Activated CD4-positive, alpha-beta T cell treated with anti-CD3 and anti-CD28 coated beads, Interleukin-2, amount 10 ng/mL, durations not matched to agents 7 days and 5 days (primary cell): ENCODE measurements at regions not wholly inside any gene's neighbourhood (a gene's known extent, or its start where the extent isn't known, plus 50 kb on each side); places are given as distances from the start of the nearest gene placed in this dataset.

ENCODE experiments used
- CTCF ChIA-PET: fragments of 350-600 bp; sonication (Branson Sonifier 250); formaldehyde crosslinking; loops from one replicate; lab custom pipeline; 2021; ENCODE audit warnings: antibody characterized with exemption; lab: Charles Lee
- POLR2A ChIA-PET: fragments of 350-600 bp; sonication (Branson Sonifier 250); formaldehyde crosslinking; loops from one replicate; lab custom pipeline; 2021; ENCODE audit warnings: antibody characterized with exemption; lab: Charles Lee
- DNase-seq: peaks from one replicate; pipeline ENCODE4 v3.0.0-alpha.2; 2020
- H3K27ac Mint-ChIP-seq: one replicate; pipeline ENCODE4 v1.8.0; 2021; ENCODE audit warnings: mild to moderate bottlenecking, moderate library complexity, mixed read lengths
- H3K27me3 Mint-ChIP-seq: one replicate; pipeline ENCODE4 v1.8.0; 2021; ENCODE audit warnings: mixed read lengths
- H3K36me3 Mint-ChIP-seq: one replicate; pipeline ENCODE4 v1.8.0; 2021; ENCODE audit warnings: low read depth, mixed read lengths
- H3K4me1 Mint-ChIP-seq: one replicate; pipeline ENCODE4 v1.8.0; 2021; ENCODE audit warnings: mixed read lengths
- H3K4me3 Mint-ChIP-seq: one replicate; pipeline ENCODE4 v1.8.0; 2021; ENCODE audit warnings: mild to moderate bottlenecking, moderate library complexity, mixed read lengths
- H3K9me3 Mint-ChIP-seq: one replicate; pipeline ENCODE4 v1.8.0; 2021; ENCODE audit warnings: mixed read lengths

- no peaks in the 10 kb centered on the region for H3K9me3 Mint-ChIP-seq
- H3K27ac Mint-ChIP-seq, result no peak overlapping the region
- H3K27me3 Mint-ChIP-seq, result peaks cover 5% of the 10 kb centered on the region
- CTCF ChIA-PET, result no interaction called here
- no peaks in the 10 kb centered on the region for H3K4me1 Mint-ChIP-seq
- no peaks in the 10 kb centered on the region for H3K36me3 Mint-ChIP-seq
- POLR2A ChIA-PET, result no interaction called here
- H3K4me3 Mint-ChIP-seq, result no peak overlapping the region
- no peak for DNase-seq
Measured at GRCh38 chr10:27619329-27619728, 115.2 kb downstream of the RAB18 start.

GRCh38 chr10:27620430-27621397 lies 116.6 kb downstream of the RAB18 start:
- CTCF ChIA-PET, result no interaction called here
- H3K27ac Mint-ChIP-seq, result no peak overlapping the region
- H3K9me3 Mint-ChIP-seq, result no peaks in the 10 kb centered on the region
- H3K4me3 Mint-ChIP-seq, result no peak overlapping the region
- peaks cover 5% of the 10 kb centered on the region for H3K27me3 Mint-ChIP-seq
- POLR2A ChIA-PET, result no interaction called here
- no peaks in the 10 kb centered on the region for H3K4me1 Mint-ChIP-seq
- DNase-seq, result no peak
- no peaks in the 10 kb centered on the region for H3K36me3 Mint-ChIP-seq

DNA sequence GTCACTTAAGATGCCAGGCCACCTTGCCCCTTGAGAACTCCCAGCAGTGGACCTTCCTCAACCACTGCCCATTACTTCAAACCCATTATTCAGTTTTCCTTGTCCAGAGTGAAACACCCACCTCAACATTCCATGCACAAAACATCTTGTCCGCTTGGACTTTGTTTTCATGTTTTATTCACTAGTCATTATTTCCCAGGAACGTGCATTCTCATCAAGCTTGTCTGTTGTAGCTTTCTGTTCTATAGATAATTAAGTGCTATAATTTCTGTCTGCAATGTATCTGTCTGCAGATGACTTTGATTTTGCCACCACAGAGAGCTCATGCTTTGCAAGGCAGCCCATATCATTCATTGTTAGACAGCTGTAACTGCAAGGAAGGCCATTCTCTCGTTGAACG lies 117.4 kb downstream of the RAB18 start:
- Mint-ChIP-seq H3K4me1 (no peaks in the 10 kb centered on the region), H3K27me3 (peaks cover 5% of the 10 kb centered on the region), H3K4me3 (no peak overlapping the region), H3K36me3 (no peaks in the 10 kb centered on the region), H3K27ac (no peak overlapping the region), H3K9me3 (no peaks in the 10 kb centered on the region)
- POLR2A ChIA-PET, result no interaction called here
- CTCF ChIA-PET, result no interaction called here
- no peak for DNase-seq

DNA sequence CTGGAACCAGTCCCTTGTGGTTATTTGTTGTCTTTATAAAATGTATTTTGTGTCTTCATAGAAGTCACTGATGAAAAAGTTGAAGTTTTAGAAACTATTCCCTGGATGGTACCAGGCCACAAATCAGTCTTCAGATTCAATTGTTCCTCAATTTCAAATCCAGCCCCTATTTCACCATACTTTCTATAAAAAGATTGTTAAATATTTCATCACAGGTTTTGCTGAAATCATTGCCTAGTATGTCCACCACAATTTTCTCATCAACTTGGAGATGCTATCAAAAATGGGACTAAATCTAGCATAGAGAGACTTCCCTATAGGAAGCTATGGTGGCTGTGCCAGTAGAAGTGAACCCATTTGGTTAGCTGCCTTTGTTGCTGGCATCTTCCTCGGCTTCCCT lies 118.5 kb downstream of the RAB18 start:
- no peaks in the 10 kb centered on the region for H3K36me3 Mint-ChIP-seq
- no peaks in the 10 kb centered on the region for H3K4me1 Mint-ChIP-seq
- POLR2A ChIA-PET, result no interaction called here
- no peaks in the 10 kb centered on the region for H3K9me3 Mint-ChIP-seq
- H3K27me3 Mint-ChIP-seq, result peaks cover 7% of the 10 kb centered on the region
- CTCF ChIA-PET, result no interaction called here
- no peak overlapping the region for H3K27ac Mint-ChIP-seq
- no peak overlapping the region for H3K4me3 Mint-ChIP-seq
- no peak for DNase-seq
